ENCODE measurements at regions not wholly inside any gene's neighbourhood (a gene's known extent, or its start where the extent isn't known, plus 50 kb on each side); places are given as distances from the start of the nearest gene placed in this dataset.

DNA sequence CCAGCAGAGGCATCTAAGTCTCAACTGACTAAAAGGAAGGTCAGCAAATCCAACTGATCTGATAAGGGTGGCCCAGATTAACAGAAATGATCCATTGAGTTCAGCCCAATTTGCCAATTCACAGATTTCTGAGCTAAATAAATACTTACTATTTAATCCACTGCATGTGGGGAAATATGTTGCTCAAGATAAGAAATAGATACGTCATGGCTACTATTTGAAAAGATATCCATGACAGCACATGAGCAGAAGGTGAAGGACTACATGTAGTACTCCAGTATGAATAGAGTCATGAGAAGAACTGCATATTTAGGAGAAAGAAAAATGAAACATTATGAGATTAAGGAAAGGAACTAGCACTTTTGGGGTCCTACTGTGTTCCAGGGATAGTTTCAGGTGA, 332.4 kb downstream of the ARPP21 start:
- H3K36me3 ChIP-seq (ENCODE audit: control insufficient read depth, insufficient read depth, low read length): no peaks in the 10 kb centered on the region
- H3K27me3 ChIP-seq (ENCODE audit: control insufficient read depth, insufficient read depth, low read length): no peaks in the 10 kb centered on the region
- POLR2A ChIA-PET: no interaction called here
- no peak for TF ChIP-seq CTCF (IDR thresholded peaks at IDR 0.05; ENCODE audit: insufficient read depth, low read depth, low read length)
- CTCF ChIA-PET: no interaction called here
- DNase-seq (ENCODE audit: low read depth): no peak
- no peak overlapping the region for H3K4me3 ChIP-seq (ENCODE audit: low read depth, low read length)

DNA sequence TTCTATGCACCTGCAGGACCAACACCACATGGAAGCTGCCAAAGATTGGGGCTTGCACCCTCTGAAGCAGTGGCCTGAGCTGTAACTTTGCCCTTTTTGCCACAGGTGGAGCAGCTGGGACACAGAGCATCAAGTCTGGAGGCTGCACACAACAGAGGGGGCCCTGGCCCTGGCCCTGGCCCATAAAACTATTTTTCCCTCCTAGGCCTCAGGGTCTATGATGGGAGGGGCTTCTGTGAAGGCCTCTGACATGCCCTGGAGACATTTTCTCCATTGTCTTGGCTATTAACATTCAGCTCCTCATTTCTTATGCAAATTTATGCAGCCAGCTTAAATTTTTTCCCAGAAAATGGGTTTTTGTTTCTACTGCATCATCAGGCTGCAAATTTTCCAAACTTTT, 335.5 kb downstream of the ARPP21 start:
- no peak for TF ChIP-seq CTCF (IDR thresholded peaks at IDR 0.05; ENCODE audit: insufficient read depth, low read depth, low read length)

GRCh38 chr3:35986161-35986560, 346.8 kb downstream of the ARPP21 start:
- H3K27me3 ChIP-seq (ENCODE audit: control insufficient read depth, insufficient read depth, low read length): no peaks in the 10 kb centered on the region
- POLR2A ChIA-PET: no interaction called here
- DNase-seq (ENCODE audit: low read depth): no peak
- CTCF ChIA-PET: no interaction called here
- no peaks in the 10 kb centered on the region for H3K36me3 ChIP-seq (ENCODE audit: control insufficient read depth, insufficient read depth, low read length)
- no peak for TF ChIP-seq CTCF (IDR thresholded peaks at IDR 0.05; ENCODE audit: insufficient read depth, low read depth, low read length)
- H3K4me3 ChIP-seq (ENCODE audit: low read depth, low read length): no peak overlapping the region

More for the DNA sequence above, 335.5 kb downstream of the ARPP21 start:
- POLR2A ChIA-PET: no interaction called here
- Histone ChIP-seq H3K27me3 (ENCODE audit: control insufficient read depth, insufficient read depth, low read length) (no peaks in the 10 kb centered on the region), H3K36me3 (ENCODE audit: control insufficient read depth, insufficient read depth, low read length) (no peaks in the 10 kb centered on the region), H3K4me3 (ENCODE audit: low read depth, low read length) (no peak overlapping the region)
- CTCF ChIA-PET: no interaction called here
- no peak for DNase-seq (ENCODE audit: low read depth)

DNA sequence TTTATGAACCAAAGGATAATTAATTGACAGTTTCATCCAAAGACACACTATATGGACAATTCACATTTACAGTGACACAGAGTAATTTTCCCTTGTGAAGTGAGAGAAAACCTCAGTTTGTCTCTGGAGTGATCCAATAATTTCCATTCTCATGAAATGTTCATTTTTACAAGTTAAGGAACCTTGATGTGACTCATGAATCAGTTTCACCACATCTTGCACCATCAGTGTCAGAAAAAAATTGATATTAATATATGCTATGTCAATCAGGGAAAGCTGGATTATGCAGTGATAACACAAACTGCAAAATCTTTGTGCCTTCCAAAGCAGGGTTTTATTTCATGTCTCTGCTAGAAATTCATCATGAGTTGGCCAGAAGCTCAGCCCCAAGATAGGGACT, 348.1 kb downstream of the ARPP21 start:
- no peaks in the 10 kb centered on the region for H3K27me3 ChIP-seq (ENCODE audit: control insufficient read depth, insufficient read depth, low read length)
- CTCF ChIA-PET: no interaction called here
- H3K36me3 ChIP-seq (ENCODE audit: control insufficient read depth, insufficient read depth, low read length): no peaks in the 10 kb centered on the region
- no peak overlapping the region for H3K4me3 ChIP-seq (ENCODE audit: low read depth, low read length)
- POLR2A ChIA-PET: no interaction called here
- no peak for DNase-seq (ENCODE audit: low read depth)
- no peak for TF ChIP-seq CTCF (IDR thresholded peaks at IDR 0.05; ENCODE audit: insufficient read depth, low read depth, low read length)

DNA sequence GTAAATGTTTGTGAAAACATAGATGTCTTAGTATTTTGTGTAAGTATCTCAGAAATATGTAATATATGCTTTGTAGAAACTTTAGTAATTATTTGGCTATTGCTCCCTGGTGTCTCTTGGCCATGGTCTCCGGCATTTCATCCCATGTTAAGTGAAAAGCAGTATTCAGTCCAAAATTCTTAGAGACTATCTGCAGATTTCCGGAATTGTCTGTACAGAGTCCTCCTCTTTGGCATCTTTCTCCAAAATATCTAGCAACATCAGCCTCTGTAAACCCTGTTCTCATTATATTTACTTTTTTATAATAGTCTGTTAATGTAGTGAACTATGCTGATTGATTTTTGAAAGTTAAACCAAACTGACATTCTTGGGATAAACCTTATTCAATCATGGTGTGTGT, 352.7 kb downstream of the ARPP21 start:
- Histone ChIP-seq H3K36me3 (ENCODE audit: control insufficient read depth, insufficient read depth, low read length) (no peaks in the 10 kb centered on the region), H3K4me3 (ENCODE audit: low read depth, low read length) (no peak overlapping the region), H3K27me3 (ENCODE audit: control insufficient read depth, insufficient read depth, low read length) (no peaks in the 10 kb centered on the region)
- no peak for DNase-seq (ENCODE audit: low read depth)
- TF ChIP-seq CTCF (IDR thresholded peaks at IDR 0.05; ENCODE audit: insufficient read depth, low read depth, low read length): no peak
- POLR2A ChIA-PET: no interaction called here
- CTCF ChIA-PET: no interaction called here
